Stimulated activated CD8-positive, alpha-beta memory T cell treated with anti-CD3 and anti-CD28 coated beads, Interleukin-15, amount 100 ng/mL, for 48 hours (primary cell): ENCODE measurements at regions not wholly inside any gene's neighbourhood (a gene's known extent, or its start where the extent isn't known, plus 50 kb on each side); places are given as distances from the start of the nearest gene placed in this dataset.
A peak's percentile ranks its signal among the peaks of the same experiment; 100 is the strongest.
"Not testable (repeated sequence)": the region's sequence is repeated elsewhere in the genome, so short reads cannot be mapped to it uniquely, and the experiment has no call there.

ENCODE experiments used
- DNase-seq, 2 donors: peaks; one replicate each; pipeline ENCODE4 v3.0.0-alpha.2; 2020; ENCODE audit warnings: low read depth in 2 of 2

DNA sequence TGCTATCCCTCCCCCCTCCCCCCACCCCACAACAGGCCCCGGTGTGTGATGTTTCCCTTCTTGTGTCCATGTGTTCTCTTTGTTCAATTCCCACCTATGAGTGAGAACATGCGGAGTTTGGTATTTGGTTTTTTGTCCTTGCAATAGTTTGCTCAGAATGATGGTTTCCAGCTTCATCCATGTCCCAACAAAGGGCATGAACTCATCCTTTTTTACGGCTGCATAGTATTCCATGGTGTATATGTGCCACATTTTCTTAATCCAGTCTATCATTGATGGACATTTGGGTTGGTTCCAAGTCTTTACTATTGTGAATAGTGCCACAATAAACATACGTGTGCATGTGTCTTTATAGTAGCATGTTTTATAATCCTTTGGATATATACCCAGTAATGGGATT is 98.3 kb upstream of the DPH5 start:
- not testable (repeated sequence) for DNase-seq

- no peak for DNase-seq
Measured at GRCh38 chr1:101122452-101123166, 97.0 kb upstream of the DPH5 start.

DNA sequence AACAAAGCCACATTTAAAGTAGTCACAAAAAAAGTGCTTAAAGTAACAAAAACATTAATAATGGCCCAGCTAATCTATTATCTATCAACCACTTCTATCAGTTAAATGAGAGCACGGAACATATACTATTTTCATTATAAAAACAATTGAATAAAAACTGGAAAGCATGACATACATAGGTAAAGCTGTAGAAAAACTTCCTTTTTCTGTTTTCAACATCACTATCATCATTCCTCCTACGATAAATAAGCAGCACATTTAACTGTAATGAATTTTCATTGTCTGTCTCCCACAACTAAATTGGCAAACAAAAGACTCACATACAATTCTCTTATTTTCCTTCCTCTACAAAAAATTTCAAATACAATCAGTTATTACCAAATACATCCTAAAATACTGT is 96.4 kb upstream of the DPH5 start:
- no peak for DNase-seq

DNA sequence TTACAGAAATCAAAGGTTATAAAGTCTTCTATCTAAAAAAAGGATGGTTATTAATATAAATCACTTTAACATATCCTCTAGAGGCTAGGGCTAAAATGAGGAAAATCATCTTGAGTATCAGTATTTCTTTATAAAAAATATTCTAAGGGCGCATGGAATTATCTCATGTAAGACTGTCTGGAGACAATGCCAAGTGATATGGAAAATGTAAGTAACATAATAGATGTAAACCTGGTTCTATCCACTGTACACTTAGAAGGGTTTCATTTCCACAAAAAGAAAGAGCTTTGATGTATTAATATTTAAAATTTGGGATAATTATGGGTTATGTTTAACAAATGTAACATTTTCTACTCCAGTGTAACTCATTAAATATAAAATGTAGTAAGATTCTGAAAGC is 95.9 kb upstream of the DPH5 start:
- no peak for DNase-seq

GRCh38 chr1:101120868-101121267 is 95.3 kb upstream of the DPH5 start:
- DNase-seq: no peak

DNA sequence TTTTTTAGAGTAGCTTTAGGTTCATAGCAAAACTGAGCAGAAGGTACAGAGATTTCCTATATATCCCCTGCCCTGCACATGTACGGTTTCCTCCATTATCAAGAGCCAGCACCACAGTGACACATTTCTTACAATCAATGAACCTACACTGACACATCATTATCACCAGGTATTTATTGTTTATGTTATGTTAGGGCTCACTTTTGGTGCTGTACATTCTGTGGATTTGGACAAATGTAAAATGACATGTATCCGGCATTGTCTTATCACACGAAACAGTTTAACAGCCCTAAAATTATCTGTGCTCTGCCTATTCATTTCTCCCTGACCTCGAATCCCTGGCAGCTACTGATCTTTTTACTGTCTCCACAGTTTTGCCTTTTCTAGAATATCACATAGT is 93.7 kb upstream of the DPH5 start:
- no peak for DNase-seq

DNA sequence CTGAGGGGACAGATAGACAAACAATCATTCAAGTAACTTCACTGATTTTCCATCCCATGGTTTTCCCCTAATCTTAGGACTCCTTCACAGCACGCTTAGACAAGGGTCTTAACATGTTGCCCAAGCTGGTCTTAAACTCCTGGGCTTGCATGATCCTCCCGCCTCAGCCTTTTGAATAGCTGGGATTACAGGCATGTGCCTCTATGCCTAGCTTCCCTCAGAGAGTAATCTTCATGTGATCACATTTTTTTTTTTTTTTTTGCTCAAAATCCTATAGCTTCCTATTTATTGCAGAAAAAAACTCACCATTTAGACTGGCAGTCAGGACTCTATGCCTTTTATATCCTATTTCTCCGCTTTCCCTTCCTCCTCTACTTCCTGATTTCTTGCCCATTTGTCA is 90.4 kb upstream of the DPH5 start:
- DNase-seq: no peak

DNA sequence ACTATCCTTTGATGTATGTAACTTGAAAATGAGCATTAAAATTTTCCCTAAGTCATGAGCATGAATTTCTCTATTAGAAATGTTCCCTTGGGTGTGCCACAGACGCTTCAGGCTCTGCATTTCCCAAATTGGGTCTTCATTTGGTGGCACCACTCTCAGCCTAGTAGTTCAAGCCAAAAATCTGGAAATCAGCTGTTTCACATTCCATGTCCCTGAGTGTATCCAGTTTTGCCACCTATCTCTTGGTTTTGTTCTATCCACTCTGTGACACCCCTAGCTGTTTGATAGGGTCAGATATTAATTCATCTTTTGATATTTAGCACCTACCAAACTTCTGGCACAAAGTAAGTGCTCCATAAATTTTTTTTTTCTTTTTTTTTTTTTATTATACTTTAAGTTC is 89.5 kb upstream of the DPH5 start:
- no peak for DNase-seq

GRCh38 chr1:101114128-101114527 is 88.5 kb upstream of the DPH5 start:
- DNase-seq: not testable (repeated sequence)

DNA sequence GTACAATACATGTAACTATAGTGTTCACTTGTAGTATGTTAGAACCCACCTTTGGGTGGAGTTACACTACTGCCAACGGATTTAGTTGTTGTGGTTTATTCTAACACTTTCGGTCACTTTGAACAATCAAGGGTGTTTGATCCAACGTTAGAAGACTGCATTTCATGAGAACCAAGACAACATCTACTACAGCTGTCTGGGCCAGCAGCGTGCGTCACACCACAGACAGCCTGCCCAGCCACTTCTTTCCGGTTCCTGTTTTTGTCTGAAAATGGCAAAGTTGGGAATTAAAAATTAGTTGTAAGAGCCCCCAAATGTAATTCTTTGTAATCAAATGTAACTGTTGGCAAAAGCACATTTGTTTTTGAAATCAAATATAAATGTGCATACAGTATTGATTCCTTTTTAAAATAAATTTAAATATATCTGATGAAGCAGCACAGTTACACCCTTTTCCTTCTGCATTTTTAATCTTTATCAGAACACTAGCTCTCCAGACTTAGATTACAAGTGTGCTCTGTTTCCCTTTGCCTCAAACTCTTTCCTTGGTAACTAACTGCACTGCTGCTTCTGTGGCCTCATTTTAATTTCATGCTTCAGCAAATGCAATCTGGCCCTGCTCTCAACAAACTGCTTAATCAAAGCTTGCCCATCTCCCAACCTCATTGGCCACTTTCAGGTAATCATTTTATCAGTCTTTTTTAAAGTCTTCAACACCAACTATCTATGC is 86.6 kb upstream of the DPH5 start:
- peak; percentile 34 to 56 for DNase-seq

GRCh38 chr1:101111461-101111860 is 85.9 kb upstream of the DPH5 start:
- DNase-seq: no peak

DNA sequence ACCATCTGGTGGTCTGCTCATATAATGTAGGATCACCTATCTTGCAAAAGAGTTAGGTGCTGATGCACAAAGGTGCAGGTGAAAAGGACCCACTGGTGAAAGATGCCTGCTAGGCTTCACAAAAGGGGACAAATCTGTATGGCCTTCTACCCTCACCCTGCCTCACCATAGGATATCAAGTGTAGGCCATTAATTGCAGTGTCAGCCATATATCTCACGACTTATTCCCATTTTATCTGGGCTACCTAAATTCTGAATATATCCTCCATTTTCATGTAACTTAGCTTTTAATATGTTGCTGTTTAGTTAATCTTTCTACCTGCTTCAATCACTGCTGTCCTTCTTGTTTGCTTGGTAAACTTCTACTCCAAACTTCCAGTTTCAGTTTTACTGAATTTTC is 84.2 kb upstream of the DPH5 start:
- no peak for DNase-seq

GRCh38 chr1:101108111-101108500 is 82.5 kb upstream of the DPH5 start:
- DNase-seq: peak in 1 of 2 donors; percentile 18

DNA sequence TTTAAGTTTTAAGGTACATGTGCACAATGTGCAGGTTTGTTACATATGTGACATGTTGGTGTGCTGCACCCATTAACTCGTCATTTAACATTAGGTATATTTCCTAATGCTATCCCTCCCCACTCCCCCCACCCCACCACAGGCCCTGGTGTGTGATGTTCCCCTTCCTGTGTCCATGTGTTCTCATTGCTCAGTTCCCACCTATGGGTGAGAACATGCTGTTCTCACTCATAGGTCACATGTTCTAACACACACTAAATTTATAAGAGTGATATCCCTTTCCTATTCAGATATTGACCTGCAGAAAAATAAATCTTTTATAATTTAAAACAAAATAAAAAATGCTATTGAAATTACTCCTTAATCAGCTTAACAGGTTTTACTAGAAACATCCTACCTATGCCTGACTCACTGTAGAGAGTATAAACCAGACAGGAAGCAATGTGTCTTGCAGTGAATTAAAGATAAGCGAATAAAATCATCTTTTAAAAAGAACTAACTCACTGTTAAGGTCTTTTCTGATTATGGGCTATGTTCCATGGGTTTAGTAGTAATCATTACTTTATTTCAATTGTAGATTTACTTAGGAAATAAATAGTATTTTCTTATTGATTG is 82.0 kb upstream of the DPH5 start:
- no peak for DNase-seq

DNA sequence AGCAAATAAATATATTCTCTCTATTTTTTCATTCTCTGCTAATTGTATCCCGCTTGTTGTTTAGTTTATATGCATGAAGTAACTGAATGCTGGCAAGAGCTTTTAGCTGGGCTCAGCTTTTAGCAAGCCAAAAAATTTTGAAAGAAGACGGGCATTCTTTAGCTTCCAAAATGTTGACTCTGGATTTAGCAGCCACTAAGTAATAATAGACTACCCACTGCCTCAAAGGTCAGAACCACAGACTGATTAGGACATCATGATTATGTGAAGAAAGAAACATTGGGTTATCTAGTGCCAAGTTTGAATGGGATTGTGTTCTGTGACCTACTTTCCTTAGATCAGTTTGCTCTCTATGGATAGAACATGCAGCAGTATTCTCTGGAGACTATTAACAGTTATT is 80.3 kb upstream of the DPH5 start:
- DNase-seq: no peak

- DNase-seq: no peak
Measured at GRCh38 chr1:101102426-101103156, 77.0 kb upstream of the DPH5 start.

DNA sequence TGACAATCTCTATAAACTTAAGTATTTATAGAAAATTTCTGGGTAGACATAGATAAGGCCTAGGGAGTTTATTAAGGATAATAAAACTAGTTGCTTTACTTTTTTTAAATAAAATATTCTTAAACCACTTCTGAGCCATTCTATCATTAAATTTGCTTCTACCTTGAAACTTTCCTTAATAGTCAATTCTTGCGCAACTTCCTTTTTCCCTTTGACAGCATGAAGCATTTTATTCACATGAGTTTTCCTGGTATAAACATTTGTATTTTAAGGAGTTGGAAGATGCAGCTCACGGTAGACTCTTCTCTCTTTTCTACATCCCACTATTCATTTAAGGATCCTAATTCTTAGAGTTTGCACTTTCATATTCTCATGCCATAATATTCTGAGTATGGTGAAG is 75.8 kb upstream of the DPH5 start:
- no peak for DNase-seq

GRCh38 chr1:101100674-101101073 is 75.1 kb upstream of the DPH5 start:
- DNase-seq: no peak

DNA sequence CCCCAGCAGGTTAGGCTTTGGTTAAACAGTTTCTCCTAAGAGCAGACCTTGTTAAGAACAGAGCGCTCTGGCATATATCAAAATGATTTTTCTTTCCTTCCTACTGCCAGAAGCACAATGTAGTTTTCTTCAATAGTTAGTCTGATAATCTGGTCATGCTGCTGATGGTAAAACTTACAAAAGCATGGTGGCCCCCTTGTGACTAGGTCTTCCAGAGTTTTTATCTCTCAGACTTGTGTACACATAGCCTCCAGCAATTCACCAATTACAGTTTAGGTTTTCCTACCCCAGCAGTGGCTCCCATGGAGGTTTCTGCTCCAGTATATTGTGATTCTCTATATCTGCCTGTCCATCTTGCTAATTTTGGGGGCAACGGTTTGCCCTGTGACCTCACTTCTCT is 73.3 kb upstream of the DPH5 start:
- DNase-seq: no peak

DNA sequence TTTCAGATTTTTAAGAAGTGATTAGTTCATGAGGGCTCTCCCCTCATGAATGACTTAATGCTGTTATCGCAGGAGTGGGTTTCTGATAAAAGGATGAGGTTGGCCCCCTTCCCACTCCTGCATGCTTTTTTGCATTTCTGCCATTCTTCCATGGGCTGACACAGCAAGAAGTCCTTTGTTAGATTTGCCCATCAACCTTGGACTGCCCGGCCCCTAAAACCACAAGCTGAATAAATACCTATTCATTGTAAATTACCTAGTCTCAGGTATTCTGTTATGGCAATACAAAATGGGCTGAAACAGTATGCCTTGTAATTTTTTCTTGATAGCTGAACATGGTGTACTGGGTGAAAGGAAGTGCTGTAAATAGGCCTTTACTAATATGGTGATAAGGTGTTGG is 72.7 kb upstream of the DPH5 start:
- DNase-seq: no peak

DNA sequence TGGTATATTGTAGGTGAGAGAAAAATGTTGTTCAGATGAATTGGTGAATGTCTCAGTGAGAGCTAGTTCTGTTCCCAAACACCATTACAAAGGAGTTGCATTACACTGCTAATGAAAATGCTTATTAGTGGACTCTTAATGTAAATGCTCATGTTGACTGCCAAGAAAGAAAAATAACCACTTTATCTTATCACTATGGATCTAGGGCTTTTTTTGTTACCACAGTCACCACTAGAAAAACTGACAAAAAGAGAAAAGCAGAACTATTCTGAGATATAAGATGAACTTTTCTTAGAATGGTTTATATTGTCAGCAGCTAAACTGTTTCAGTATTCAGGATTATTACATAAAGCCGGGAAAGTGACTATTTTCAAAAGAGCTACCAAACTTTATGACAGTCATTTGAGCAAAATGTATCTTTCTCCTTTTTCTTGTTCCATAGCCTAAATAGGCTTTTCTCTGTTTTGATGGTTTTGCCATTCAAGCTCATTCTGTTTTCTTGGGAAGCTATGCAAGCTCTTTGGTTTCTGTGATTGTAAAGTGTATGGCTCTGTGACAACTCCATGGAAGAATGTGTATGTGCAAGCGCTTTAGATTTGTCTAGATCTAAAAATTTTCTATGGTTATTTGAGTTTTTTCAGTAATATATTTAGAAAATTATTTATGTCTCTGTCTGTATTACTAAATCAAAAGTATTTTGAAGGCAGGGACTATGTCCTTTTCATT is 64.2 kb upstream of the DPH5 start:
- DNase-seq: no peak

- no peak for DNase-seq
Measured at GRCh38 chr1:101088431-101088830, 62.8 kb upstream of the DPH5 start.
